Mesendoderm (in vitro differentiated cells): ENCODE measurements at regions not wholly inside any gene's neighbourhood (a gene's known extent, or its start where the extent isn't known, plus 50 kb on each side); places are given as distances from the start of the nearest gene placed in this dataset.
"Not testable (repeated sequence)": the region's sequence is repeated elsewhere in the genome, so short reads cannot be mapped to it uniquely, and the experiment has no call there.

ENCODE experiments used
- DNase-seq: peaks from one replicate; pipeline ENCODE4 v3.0.0; 2013
- H2AK5ac ChIP-seq: 2 replicates; pipeline ENCODE4 v1.6.1; 2013; ENCODE audit warnings: low read length, inconsistent platforms
- H2BK120ac ChIP-seq: 2 replicates; pipeline ENCODE4 v1.6.1; 2013; ENCODE audit warnings: low read depth, mild to moderate bottlenecking, low read length, moderate library complexity, mixed read lengths
- H2BK15ac ChIP-seq: replicated peaks from 2 replicates; pipeline ENCODE4 v1.6.1; 2013; ENCODE audit warnings: low read depth, mild to moderate bottlenecking, moderate library complexity
- H2BK5ac ChIP-seq: 2 replicates; pipeline ENCODE4 v1.6.1; 2013; ENCODE audit warnings: low read length, inconsistent platforms
- H3K18ac ChIP-seq: 2 replicates; pipeline ENCODE4 v1.6.1; 2013; ENCODE audit warnings: mild to moderate bottlenecking, low read length, mixed read lengths
- H3K23ac ChIP-seq: one replicate; pipeline ENCODE4 v1.6.1; 2013; ENCODE audit warnings: low read length
- H3K27ac ChIP-seq: 2 replicates; pipeline ENCODE4 v1.5.1; 2013; ENCODE audit warnings: low read depth, mild to moderate bottlenecking, inconsistent platforms, low read length, moderate library complexity
- H3K27me3 ChIP-seq: 2 replicates; pipeline ENCODE4 v1.6.1; 2013; ENCODE audit warnings: low read length, control low read depth, mild to moderate bottlenecking, inconsistent platforms; ENCODE audit not compliant: insufficient read depth, poor library complexity
- H3K36me3 ChIP-seq: 2 replicates; pipeline ENCODE4 v1.6.1; 2013; ENCODE audit warnings: low read length, inconsistent platforms; ENCODE audit not compliant: control insufficient read depth, insufficient read depth
- H3K4ac ChIP-seq: one replicate; pipeline ENCODE4 v1.6.1; 2013; ENCODE audit warnings: low read depth, mild to moderate bottlenecking, low read length, moderate library complexity
- H3K4me1 ChIP-seq: 2 replicates; pipeline ENCODE4 v1.6.1; 2013; ENCODE audit warnings: low read depth, low read length, inconsistent platforms; ENCODE audit not compliant: control insufficient read depth
- H3K4me2 ChIP-seq: 2 replicates; pipeline ENCODE4 v1.6.1; 2013; ENCODE audit warnings: low read length
- H3K4me3 ChIP-seq: 2 replicates; pipeline ENCODE4 v1.5.1; 2013; ENCODE audit warnings: mild to moderate bottlenecking, low read length
- H3K56ac ChIP-seq: one replicate; pipeline ENCODE4 v1.6.1; 2013; ENCODE audit warnings: low read length
- H3K79me1 ChIP-seq: 2 replicates; pipeline ENCODE4 v1.6.1; 2013; ENCODE audit warnings: low read length, inconsistent platforms
- H3K79me2 ChIP-seq: 2 replicates; pipeline ENCODE4 v1.6.1; 2013; ENCODE audit warnings: mild to moderate bottlenecking, low read length; ENCODE audit not compliant: control insufficient read depth, insufficient read depth
- H3K9ac ChIP-seq: 2 replicates; pipeline ENCODE4 v1.6.1; 2013; ENCODE audit warnings: low read length, inconsistent platforms
- H4K5ac ChIP-seq: one replicate; pipeline ENCODE4 v1.6.1; 2013; ENCODE audit warnings: low read length
- H4K8ac ChIP-seq: one replicate; pipeline ENCODE4 v1.6.1; 2013; ENCODE audit warnings: low read depth, mild to moderate bottlenecking, control low read depth, low read length, moderate library complexity
- WGBS: extraction: QIAGEN DNeasy Blood & Tissue Kit; methylation state at CpG from one replicate; pipeline ENCODE4 v1.1.7; 2013; ENCODE audit warnings: low lambda C conversion rate, missing lambda C conversion rate; ENCODE audit not compliant: insufficient coverage; ENCODE audit errors: extremely low coverage; 5-methylcytosine and 5-hydroxymethylcytosine counted together

GRCh38 chr3:197411899-197412298 lies 113.5 kb upstream of the DLG1 start:
- no CpG with 5 or more reads among the region's 2 CpGs for WGBS
- not testable (repeated sequence) for H4K5ac ChIP-seq, H3K56ac ChIP-seq, H2BK15ac ChIP-seq, H2AK5ac ChIP-seq, H2BK120ac ChIP-seq, H3K4me1 ChIP-seq, H3K4me2 ChIP-seq, H3K18ac ChIP-seq, H3K79me2 ChIP-seq, H3K79me1 ChIP-seq, H2BK5ac ChIP-seq, H3K36me3 ChIP-seq, H3K4ac ChIP-seq, H3K4me3 ChIP-seq, DNase-seq, H3K9ac ChIP-seq, H3K27ac ChIP-seq, H3K27me3 ChIP-seq, H3K23ac ChIP-seq, H4K8ac ChIP-seq

- H3K4me3 ChIP-seq, H3K4me1 ChIP-seq, H4K5ac ChIP-seq, H3K36me3 ChIP-seq, H3K79me1 ChIP-seq, H3K23ac ChIP-seq, H3K4ac ChIP-seq, H2BK5ac ChIP-seq, H3K27me3 ChIP-seq, H3K79me2 ChIP-seq, H2BK15ac ChIP-seq, H3K18ac ChIP-seq, H3K56ac ChIP-seq, H3K9ac ChIP-seq, DNase-seq, H2BK120ac ChIP-seq, H3K4me2 ChIP-seq, H3K27ac ChIP-seq, H2AK5ac ChIP-seq, H4K8ac ChIP-seq: not testable (repeated sequence)
- no CpG with 5 or more reads among the region's 11 CpGs for WGBS
These were observed 111.8 kb upstream of the DLG1 start for GRCh38 chr3:197410170-197410569.

- DNase-seq, result no peak
- H3K4me3 ChIP-seq, result no peak overlapping the region
- H3K23ac ChIP-seq, result no peak overlapping the region
- WGBS, result no CpG with 5 or more reads among the region's 9 CpGs
- H4K8ac ChIP-seq, result no peak overlapping the region
- no peak overlapping the region for H3K9ac ChIP-seq
- no peak overlapping the region for H2BK15ac ChIP-seq
- H3K18ac ChIP-seq, result no peak overlapping the region
- H3K36me3 ChIP-seq, result no peaks in the 10 kb centered on the region
- H4K5ac ChIP-seq, result no peak overlapping the region
- H2BK5ac ChIP-seq, result no peak overlapping the region
- no peaks in the 10 kb centered on the region for H3K27me3 ChIP-seq
- no peak overlapping the region for H2BK120ac ChIP-seq
- no peak overlapping the region for H2AK5ac ChIP-seq
- no peak overlapping the region for H3K4ac ChIP-seq
- H3K4me1 ChIP-seq, result no peaks in the 10 kb centered on the region
- no peak overlapping the region for H3K4me2 ChIP-seq
- no peak overlapping the region for H3K27ac ChIP-seq
- no peaks in the 10 kb centered on the region for H3K79me2 ChIP-seq
- no peak overlapping the region for H3K56ac ChIP-seq
- H3K79me1 ChIP-seq, result no peaks in the 10 kb centered on the region
These were observed 110.0 kb upstream of the DLG1 start for GRCh38 chr3:197408177-197408957.

- Histone ChIP-seq H3K27me3 (no peaks in the 10 kb centered on the region), H3K4me3 (no peak overlapping the region), H2BK120ac (no peak overlapping the region), H4K8ac (no peak overlapping the region), H3K18ac (no peak overlapping the region), H3K56ac (no peak overlapping the region), H3K27ac (no peak overlapping the region), H3K4me2 (no peak overlapping the region), H3K36me3 (no peaks in the 10 kb centered on the region), H2BK15ac (no peak overlapping the region), H3K4me1 (no peaks in the 10 kb centered on the region), H3K23ac (no peak overlapping the region), H3K79me2 (no peaks in the 10 kb centered on the region), H2BK5ac (no peak overlapping the region), H3K9ac (no peak overlapping the region), H3K4ac (no peak overlapping the region), H2AK5ac (no peak overlapping the region), H4K5ac (no peak overlapping the region), H3K79me1 (no peaks in the 10 kb centered on the region)
- no CpG with 5 or more reads among the region's 3 CpGs for whole genome bisulfite sequencing
- DNase-seq, result no peak
These were observed 109.1 kb upstream of the DLG1 start for GRCh38 chr3:197407526-197407925.

GRCh38 chr3:197407053-197407452 lies 108.6 kb upstream of the DLG1 start:
- DNase-seq, result no peak
- no peak overlapping the region for H2BK5ac ChIP-seq
- no peak overlapping the region for H3K23ac ChIP-seq
- no peak overlapping the region for H2BK120ac ChIP-seq
- no peaks in the 10 kb centered on the region for H3K79me1 ChIP-seq
- H2AK5ac ChIP-seq, result no peak overlapping the region
- no peaks in the 10 kb centered on the region for H3K27me3 ChIP-seq
- H3K18ac ChIP-seq, result no peak overlapping the region
- no peak overlapping the region for H4K8ac ChIP-seq
- no peaks in the 10 kb centered on the region for H3K4me1 ChIP-seq
- no peak overlapping the region for H3K4ac ChIP-seq
- no peak overlapping the region for H3K9ac ChIP-seq
- no peak overlapping the region for H2BK15ac ChIP-seq
- no peaks in the 10 kb centered on the region for H3K79me2 ChIP-seq
- H3K36me3 ChIP-seq, result no peaks in the 10 kb centered on the region
- H3K4me2 ChIP-seq, result no peak overlapping the region
- H3K56ac ChIP-seq, result no peak overlapping the region
- no CpG with 5 or more reads among the region's 15 CpGs for WGBS
- H4K5ac ChIP-seq, result no peak overlapping the region
- no peak overlapping the region for H3K4me3 ChIP-seq
- H3K27ac ChIP-seq, result no peak overlapping the region

GRCh38 chr3:197406266-197406665 lies 107.9 kb upstream of the DLG1 start:
- Histone ChIP-seq H3K56ac (no peak overlapping the region), H3K36me3 (no peaks in the 10 kb centered on the region), H3K4me3 (no peak overlapping the region), H3K4me2 (no peak overlapping the region), H3K79me2 (no peaks in the 10 kb centered on the region), H3K4me1 (no peaks in the 10 kb centered on the region), H3K27ac (no peak overlapping the region), H2BK120ac (no peak overlapping the region), H2BK5ac (no peak overlapping the region), H2BK15ac (no peak overlapping the region), H3K23ac (no peak overlapping the region), H4K8ac (no peak overlapping the region), H3K4ac (no peak overlapping the region), H3K9ac (no peak overlapping the region), H2AK5ac (no peak overlapping the region), H4K5ac (no peak overlapping the region), H3K79me1 (no peaks in the 10 kb centered on the region), H3K18ac (no peak overlapping the region), H3K27me3 (no peaks in the 10 kb centered on the region)
- no CpG with 5 or more reads among the region's 7 CpGs for WGBS
- DNase-seq, result no peak
